ENCODE measurements at regions not wholly inside any gene's neighbourhood (a gene's known extent, or its start where the extent isn't known, plus 50 kb on each side); places are given as distances from the start of the nearest gene placed in this dataset.

GRCh38 chr4:129261584-129261983 is 165.6 kb downstream of the C4orf33 start:
- WGBS (ENCODE audit: extremely low coverage, insufficient coverage, insufficient read length), result no CpG with 5 or more reads among the region's 2 CpGs

DNA sequence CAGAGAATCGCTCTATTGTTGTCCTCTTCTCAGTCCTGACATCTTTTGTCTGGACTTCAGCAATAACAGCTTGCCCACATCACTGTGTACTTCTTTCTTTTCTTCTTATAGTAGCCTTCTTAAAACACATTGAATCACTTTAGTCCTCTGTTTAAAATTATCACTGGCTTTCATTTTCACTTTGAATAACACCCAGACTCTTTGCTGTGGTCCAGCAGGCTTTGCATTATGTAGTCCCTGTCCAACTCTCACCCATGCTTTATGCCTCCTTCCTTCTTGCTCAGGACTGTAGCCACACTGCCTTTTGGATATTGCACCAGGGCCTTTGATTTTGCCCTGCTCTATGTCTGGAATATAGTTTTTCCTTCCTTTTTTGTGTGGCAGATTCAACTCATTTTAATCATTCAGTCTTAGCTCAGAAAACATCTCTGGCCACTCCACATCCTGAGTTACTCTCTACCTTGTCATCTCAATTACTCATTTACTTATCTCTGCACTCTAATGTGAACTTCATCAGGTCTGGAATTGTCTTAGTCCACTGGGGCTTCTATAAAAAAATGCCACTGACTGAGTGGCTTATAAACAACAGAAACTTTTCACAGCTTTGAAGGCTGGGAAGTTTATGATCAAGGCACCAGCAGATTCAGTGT is 168.2 kb downstream of the C4orf33 start:
- Histone ChIP-seq H3K23ac (ENCODE audit: low read length) (no peak overlapping the region), H2AK5ac (ENCODE audit: low read length) (no peak overlapping the region), H3K79me1 (ENCODE audit: low read length) (no peaks in the 10 kb centered on the region), H3K4me3 (ENCODE audit: low read depth, low read length) (no peak overlapping the region), H3K14ac (ENCODE audit: low read length) (no peak overlapping the region), H3K4ac (ENCODE audit: low read depth, low read length) (no peak overlapping the region), H3K27ac (ENCODE audit: low read depth, low read length) (no peak overlapping the region), H3K18ac (ENCODE audit: low read length) (no peak overlapping the region), H3K9me3 (ENCODE audit: insufficient read depth, low read depth, low read length) (no peaks in the 10 kb centered on the region), H2BK120ac (ENCODE audit: insufficient read depth, low read length, poor library complexity) (no peak overlapping the region), H3K9ac (ENCODE audit: low read length) (no peak overlapping the region), H4K91ac (ENCODE audit: low read depth, low read length) (no peak overlapping the region), H4K8ac (ENCODE audit: low read depth, low read length) (no peak overlapping the region), H2AFZ (ENCODE audit: insufficient read depth, low read length, poor library complexity) (no peak overlapping the region), H2BK12ac (ENCODE audit: low read length) (no peak overlapping the region), H3K4me1 (ENCODE audit: control insufficient read depth in 1 of 2, insufficient read depth in 2 of 2, low read length in 2 of 2) (no peaks in the 10 kb centered on the region), H3K27me3 (ENCODE audit: insufficient read depth, low read length) (no peaks in the 10 kb centered on the region), H3K36me3 (ENCODE audit: control insufficient read depth in 1 of 2, insufficient read depth in 2 of 2, low read length in 2 of 2) (no peaks in the 10 kb centered on the region), H2BK5ac (ENCODE audit: low read depth, low read length, poor library complexity) (no peak overlapping the region), H3K4me2 (ENCODE audit: low read length) (no peak overlapping the region), H4K12ac (ENCODE audit: low read depth, low read length) (no peak overlapping the region), H3K79me2 (ENCODE audit: control insufficient read depth, insufficient read depth, low read length, poor library complexity) (no peaks in the 10 kb centered on the region)
- no CpG with 5 or more reads among the region's 1 CpG for WGBS (ENCODE audit: extremely low coverage, insufficient coverage, insufficient read length)
- no peak for DNase-seq

More at GRCh38 chr4:129261584-129261983, 165.6 kb downstream of the C4orf33 start:
- no peak overlapping the region for H2BK120ac ChIP-seq (ENCODE audit: insufficient read depth, low read length, poor library complexity)
- no peaks in the 10 kb centered on the region for H3K4me1 ChIP-seq (ENCODE audit: control insufficient read depth in 1 of 2, insufficient read depth in 2 of 2, low read length in 2 of 2)
- H3K36me3 ChIP-seq (ENCODE audit: control insufficient read depth in 1 of 2, insufficient read depth in 2 of 2, low read length in 2 of 2), result no peaks in the 10 kb centered on the region
- H3K79me1 ChIP-seq (ENCODE audit: low read length), result no peaks in the 10 kb centered on the region
- H4K91ac ChIP-seq (ENCODE audit: low read depth, low read length), result no peak overlapping the region
- no peaks in the 10 kb centered on the region for H3K27me3 ChIP-seq (ENCODE audit: insufficient read depth, low read length)
- no peak overlapping the region for H3K4me3 ChIP-seq (ENCODE audit: low read depth, low read length)
- H2BK12ac ChIP-seq (ENCODE audit: low read length), result no peak overlapping the region
- no peak overlapping the region for H4K12ac ChIP-seq (ENCODE audit: low read depth, low read length)
- H3K4ac ChIP-seq (ENCODE audit: low read depth, low read length), result no peak overlapping the region
- H3K23ac ChIP-seq (ENCODE audit: low read length), result no peak overlapping the region
- no peak overlapping the region for H3K4me2 ChIP-seq (ENCODE audit: low read length)
- H3K27ac ChIP-seq (ENCODE audit: low read depth, low read length), result no peak overlapping the region
- H2AFZ ChIP-seq (ENCODE audit: insufficient read depth, low read length, poor library complexity), result no peak overlapping the region
- H3K18ac ChIP-seq (ENCODE audit: low read length), result no peak overlapping the region
- DNase-seq, result no peak
- no peak overlapping the region for H4K8ac ChIP-seq (ENCODE audit: low read depth, low read length)
- H3K14ac ChIP-seq (ENCODE audit: low read length), result no peak overlapping the region
- no peak overlapping the region for H2AK5ac ChIP-seq (ENCODE audit: low read length)
- H3K9ac ChIP-seq (ENCODE audit: low read length), result no peak overlapping the region
- H3K79me2 ChIP-seq (ENCODE audit: control insufficient read depth, insufficient read depth, low read length, poor library complexity), result no peaks in the 10 kb centered on the region
- H3K9me3 ChIP-seq (ENCODE audit: insufficient read depth, low read depth, low read length), result no peaks in the 10 kb centered on the region
- H2BK5ac ChIP-seq (ENCODE audit: low read depth, low read length, poor library complexity), result no peak overlapping the region

GRCh38 chr4:129278868-129279267 is 182.9 kb downstream of the C4orf33 start:
- Histone ChIP-seq H3K4me3 (ENCODE audit: low read depth, low read length) (no peak overlapping the region), H3K9ac (ENCODE audit: low read length) (no peak overlapping the region), H2BK5ac (ENCODE audit: low read depth, low read length, poor library complexity) (no peak overlapping the region), H3K79me2 (ENCODE audit: control insufficient read depth, insufficient read depth, low read length, poor library complexity) (no peaks in the 10 kb centered on the region), H2AFZ (ENCODE audit: insufficient read depth, low read length, poor library complexity) (no peak overlapping the region), H2BK120ac (ENCODE audit: insufficient read depth, low read length, poor library complexity) (no peak overlapping the region), H3K18ac (ENCODE audit: low read length) (no peak overlapping the region), H3K4me2 (ENCODE audit: low read length) (no peak overlapping the region), H3K23ac (ENCODE audit: low read length) (no peak overlapping the region), H2BK12ac (ENCODE audit: low read length) (no peak overlapping the region), H4K91ac (ENCODE audit: low read depth, low read length) (no peak overlapping the region), H2AK5ac (ENCODE audit: low read length) (no peak overlapping the region), H4K8ac (ENCODE audit: low read depth, low read length) (no peak overlapping the region), H4K12ac (ENCODE audit: low read depth, low read length) (no peak overlapping the region), H3K27ac (ENCODE audit: low read depth, low read length) (no peak overlapping the region), H3K4ac (ENCODE audit: low read depth, low read length) (no peak overlapping the region), H3K36me3 (ENCODE audit: control insufficient read depth in 1 of 2, insufficient read depth in 2 of 2, low read length in 2 of 2) (no peaks in the 10 kb centered on the region), H3K27me3 (ENCODE audit: insufficient read depth, low read length) (no peaks in the 10 kb centered on the region), H3K9me3 (ENCODE audit: insufficient read depth, low read depth, low read length) (no peaks in the 10 kb centered on the region), H3K4me1 (ENCODE audit: control insufficient read depth in 1 of 2, insufficient read depth in 2 of 2, low read length in 2 of 2) (no peaks in the 10 kb centered on the region), H3K79me1 (ENCODE audit: low read length) (no peaks in the 10 kb centered on the region), H3K14ac (ENCODE audit: low read length) (no peak overlapping the region)
- no CpG with 5 or more reads among the region's 1 CpG for WGBS (ENCODE audit: extremely low coverage, insufficient coverage, insufficient read length)
- no peak for DNase-seq

DNA sequence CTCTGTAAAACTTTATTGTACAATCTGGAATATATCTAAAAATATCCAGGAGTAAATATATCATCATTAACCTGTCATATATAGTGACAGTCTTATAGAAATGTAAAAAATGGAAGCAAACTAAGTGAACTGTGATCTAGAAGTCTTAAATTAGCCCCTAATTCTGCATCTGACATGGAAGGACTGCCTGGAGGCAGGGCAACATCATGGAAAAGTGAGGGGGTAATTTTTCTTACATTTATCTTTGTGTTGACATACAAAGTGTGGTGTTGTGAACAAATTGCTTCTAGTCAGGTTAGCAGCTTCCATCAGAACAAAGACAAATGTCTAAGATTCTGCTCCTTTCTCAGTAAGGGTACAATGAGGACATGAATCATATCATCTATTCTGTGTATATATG is 186.3 kb downstream of the C4orf33 start:
- no peaks in the 10 kb centered on the region for H3K79me1 ChIP-seq (ENCODE audit: low read length)
- H3K4me3 ChIP-seq (ENCODE audit: low read depth, low read length), result no peak overlapping the region
- no peak overlapping the region for H4K91ac ChIP-seq (ENCODE audit: low read depth, low read length)
- H3K9me3 ChIP-seq (ENCODE audit: insufficient read depth, low read depth, low read length), result no peaks in the 10 kb centered on the region
- H4K12ac ChIP-seq (ENCODE audit: low read depth, low read length), result no peak overlapping the region
- H4K8ac ChIP-seq (ENCODE audit: low read depth, low read length), result no peak overlapping the region
- H3K27ac ChIP-seq (ENCODE audit: low read depth, low read length), result no peak overlapping the region
- no peaks in the 10 kb centered on the region for H3K27me3 ChIP-seq (ENCODE audit: insufficient read depth, low read length)
- H3K36me3 ChIP-seq (ENCODE audit: control insufficient read depth in 1 of 2, insufficient read depth in 2 of 2, low read length in 2 of 2), result no peaks in the 10 kb centered on the region
- no peak overlapping the region for H3K4ac ChIP-seq (ENCODE audit: low read depth, low read length)
- H3K18ac ChIP-seq (ENCODE audit: low read length), result no peak overlapping the region
- H3K4me1 ChIP-seq (ENCODE audit: control insufficient read depth in 1 of 2, insufficient read depth in 2 of 2, low read length in 2 of 2), result no peaks in the 10 kb centered on the region
- no peak for DNase-seq
- no peak overlapping the region for H2BK12ac ChIP-seq (ENCODE audit: low read length)
- H3K23ac ChIP-seq (ENCODE audit: low read length), result no peak overlapping the region
- no peak overlapping the region for H3K9ac ChIP-seq (ENCODE audit: low read length)
- H3K79me2 ChIP-seq (ENCODE audit: control insufficient read depth, insufficient read depth, low read length, poor library complexity), result no peaks in the 10 kb centered on the region
- no peak overlapping the region for H2BK5ac ChIP-seq (ENCODE audit: low read depth, low read length, poor library complexity)
- H3K4me2 ChIP-seq (ENCODE audit: low read length), result no peak overlapping the region
- H2BK120ac ChIP-seq (ENCODE audit: insufficient read depth, low read length, poor library complexity), result no peak overlapping the region
- H3K14ac ChIP-seq (ENCODE audit: low read length), result no peak overlapping the region
- no peak overlapping the region for H2AFZ ChIP-seq (ENCODE audit: insufficient read depth, low read length, poor library complexity)
- no peak overlapping the region for H2AK5ac ChIP-seq (ENCODE audit: low read length)
